Mucosa of stomach (tissue), 1 donor: ENCODE measurements at regions not wholly inside any gene's neighbourhood (a gene's known extent, or its start where the extent isn't known, plus 50 kb on each side); places are given as distances from the start of the nearest gene placed in this dataset.

Experiments used
- H3K27me3 ChIP-seq: one replicate; pipeline ENCODE4 v1.7.0; 2013; ENCODE audit warnings: mild to moderate bottlenecking, low read length; ENCODE audit not compliant: control insufficient read depth, insufficient read depth
- H3K36me3 ChIP-seq: one replicate; pipeline ENCODE4 v1.7.0; 2013; ENCODE audit warnings: low read length; ENCODE audit not compliant: control insufficient read depth, insufficient read depth
- H3K4me1 ChIP-seq: one replicate; pipeline ENCODE4 v1.7.0; 2013; ENCODE audit warnings: mild to moderate bottlenecking, low read length; ENCODE audit not compliant: control insufficient read depth, insufficient read depth
- H3K4me3 ChIP-seq: one replicate; pipeline ENCODE4 v1.7.0; 2013; ENCODE audit warnings: low read length
- H3K9ac ChIP-seq: one replicate; pipeline ENCODE4 v1.7.0; 2013; ENCODE audit warnings: mild to moderate bottlenecking, low read length, moderate library complexity
- H3K9me3 ChIP-seq: one replicate; pipeline ENCODE4 v1.7.0; 2013; ENCODE audit warnings: mild to moderate bottlenecking, low read length, moderate library complexity; ENCODE audit not compliant: control insufficient read depth
- donor health status: Pancreatic carcinoma.

DNA sequence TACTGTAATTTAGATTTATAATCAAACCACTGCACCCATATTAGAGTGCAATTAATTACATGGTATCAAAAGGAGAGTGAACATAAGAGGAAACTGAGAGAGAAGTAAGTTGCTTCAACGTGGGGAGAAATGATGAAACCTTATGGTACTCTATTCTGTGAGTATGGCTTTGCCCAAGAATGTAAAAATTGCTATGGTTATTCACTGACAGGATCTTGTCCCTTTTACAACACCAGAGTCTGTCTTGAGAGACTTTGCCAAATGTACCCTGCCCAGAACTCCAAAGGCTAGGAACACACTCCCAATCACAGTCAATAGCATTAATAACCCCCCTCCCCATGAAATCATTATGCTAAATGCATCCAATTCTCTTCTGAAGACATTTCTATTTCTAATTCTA, 974.8 kb upstream of the POU3F3 start:
- H3K4me3 ChIP-seq, result no peak overlapping the region
- H3K9me3 ChIP-seq, result no peaks in the 10 kb centered on the region
- H3K9ac ChIP-seq, result no peak overlapping the region
- no peaks in the 10 kb centered on the region for H3K4me1 ChIP-seq
- no peaks in the 10 kb centered on the region for H3K27me3 ChIP-seq
- no peaks in the 10 kb centered on the region for H3K36me3 ChIP-seq

DNA sequence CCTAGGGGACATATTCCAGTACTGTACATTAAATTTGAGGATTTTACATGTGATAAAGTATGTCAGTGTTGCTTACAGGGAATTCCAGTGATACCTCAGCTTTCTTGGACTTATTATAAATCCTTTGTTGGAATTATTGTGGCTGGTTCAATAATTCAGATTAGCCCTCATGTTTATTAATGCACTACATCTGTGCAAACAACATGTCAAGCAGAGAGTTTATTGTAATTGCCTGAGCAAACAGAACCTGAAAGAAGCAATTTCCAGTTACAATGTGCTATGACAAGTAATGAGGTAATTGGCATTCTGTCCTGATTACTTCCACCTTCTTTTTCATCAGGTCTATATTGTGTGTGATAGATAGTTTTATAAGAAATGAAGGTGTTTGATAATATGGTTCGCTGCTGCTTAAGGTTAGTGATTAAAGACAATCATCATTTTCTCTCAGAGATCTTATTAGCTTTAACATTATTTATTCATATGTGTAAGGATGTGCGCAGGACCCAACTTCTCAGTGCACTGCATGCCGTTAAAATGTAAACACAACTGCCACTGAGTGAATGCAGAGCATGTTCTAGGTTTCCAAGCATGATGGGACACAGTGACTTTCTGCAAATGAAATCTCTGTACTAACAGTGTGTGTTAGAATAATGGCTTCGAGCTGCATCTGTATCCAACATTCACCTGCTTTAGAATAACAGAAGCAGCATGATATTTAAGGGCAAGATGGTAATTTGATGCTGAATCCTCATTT, 973.7 kb upstream of the POU3F3 start:
- Histone ChIP-seq H3K27me3 (no peaks in the 10 kb centered on the region), H3K4me1 (no peaks in the 10 kb centered on the region), H3K9ac (no peak overlapping the region), H3K9me3 (no peaks in the 10 kb centered on the region), H3K36me3 (no peaks in the 10 kb centered on the region), H3K4me3 (no peak overlapping the region)

DNA sequence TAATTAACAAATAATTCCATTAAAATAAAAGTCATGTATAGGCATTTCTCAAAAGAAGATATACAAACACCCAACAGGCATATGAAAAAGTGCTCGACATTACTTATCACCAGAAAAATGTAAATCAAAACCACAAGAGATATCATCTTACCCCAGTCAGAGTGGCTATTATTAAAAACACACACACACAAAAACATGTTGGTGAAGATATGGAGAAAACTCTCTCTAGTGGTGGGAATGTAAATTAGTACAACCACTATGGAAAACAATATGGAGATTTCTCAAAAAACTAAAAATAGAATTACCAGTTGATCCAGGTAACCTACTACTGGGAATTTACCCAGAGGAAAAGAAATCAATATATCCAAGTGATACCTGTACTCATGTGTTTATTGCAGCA, 966.3 kb upstream of the POU3F3 start:
- no peak overlapping the region for H3K4me3 ChIP-seq
- no peaks in the 10 kb centered on the region for H3K9me3 ChIP-seq
- H3K9ac ChIP-seq, result no peak overlapping the region
- no peaks in the 10 kb centered on the region for H3K36me3 ChIP-seq
- no peaks in the 10 kb centered on the region for H3K4me1 ChIP-seq
- no peaks in the 10 kb centered on the region for H3K27me3 ChIP-seq

DNA sequence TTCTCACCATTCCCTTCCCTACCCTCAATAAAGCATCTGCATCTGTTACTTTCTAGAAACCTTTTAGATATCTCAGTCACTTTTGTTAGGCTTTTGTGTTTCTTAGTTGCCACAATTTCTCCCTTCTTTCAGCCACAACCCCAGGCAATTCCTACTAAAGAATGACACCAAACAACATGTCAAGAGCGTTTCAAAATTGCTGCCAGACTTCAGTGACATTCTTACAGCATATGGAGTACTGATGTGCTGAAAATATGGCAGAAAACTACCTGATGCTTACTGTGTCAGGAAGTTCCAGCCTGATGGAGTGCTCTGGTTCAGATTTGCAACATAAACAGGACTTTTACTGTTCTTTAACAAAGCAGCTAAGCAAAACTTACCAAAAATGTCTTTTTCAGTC, 957.7 kb upstream of the POU3F3 start:
- Histone ChIP-seq H3K27me3 (no peaks in the 10 kb centered on the region), H3K4me1 (no peaks in the 10 kb centered on the region), H3K36me3 (no peaks in the 10 kb centered on the region), H3K9me3 (no peaks in the 10 kb centered on the region), H3K4me3 (no peak overlapping the region), H3K9ac (no peak overlapping the region)

DNA sequence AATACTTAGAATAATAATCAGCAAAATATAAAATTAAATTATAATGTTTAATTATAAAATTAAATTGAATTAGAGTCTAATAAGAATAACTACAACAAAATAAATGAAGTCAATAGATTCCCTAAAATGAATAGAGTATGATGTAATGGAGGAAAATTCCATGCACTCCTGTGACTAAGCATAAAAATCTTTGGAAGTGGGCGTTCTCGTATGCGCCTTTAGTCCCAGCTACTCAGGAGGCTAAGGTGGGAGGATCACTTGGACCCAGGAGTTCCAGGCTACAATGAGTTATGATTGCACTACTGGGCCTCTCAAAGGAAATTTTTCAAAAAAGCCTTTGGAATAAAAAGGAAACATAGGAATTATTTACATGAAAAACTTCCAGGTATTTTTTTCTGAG, 955.4 kb upstream of the POU3F3 start:
- Histone ChIP-seq H3K9ac (no peak overlapping the region), H3K9me3 (no peaks in the 10 kb centered on the region), H3K36me3 (no peaks in the 10 kb centered on the region), H3K4me3 (no peak overlapping the region), H3K27me3 (no peaks in the 10 kb centered on the region), H3K4me1 (no peaks in the 10 kb centered on the region)

DNA sequence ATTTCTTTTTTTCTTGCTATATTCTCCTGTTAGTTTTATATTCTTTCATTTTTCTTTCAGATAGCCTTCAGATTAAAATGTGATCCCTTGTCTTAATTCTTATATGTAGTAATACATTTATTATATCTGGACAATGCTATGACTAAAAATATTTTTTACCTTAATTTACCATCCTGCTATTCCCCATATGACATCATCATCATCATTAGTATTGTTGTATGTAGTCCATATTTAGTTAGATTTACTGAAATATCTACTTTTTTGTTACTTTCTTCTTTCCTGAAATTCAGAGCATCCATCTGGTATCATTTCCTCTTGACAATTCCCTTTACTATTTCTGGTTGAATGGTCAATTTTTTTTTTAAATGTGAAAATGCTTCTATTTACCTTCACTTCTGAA, 951.6 kb upstream of the POU3F3 start:
- Histone ChIP-seq H3K27me3 (no peaks in the 10 kb centered on the region), H3K9me3 (no peaks in the 10 kb centered on the region), H3K36me3 (no peaks in the 10 kb centered on the region), H3K4me1 (no peaks in the 10 kb centered on the region), H3K4me3 (no peak overlapping the region), H3K9ac (no peak overlapping the region)

DNA sequence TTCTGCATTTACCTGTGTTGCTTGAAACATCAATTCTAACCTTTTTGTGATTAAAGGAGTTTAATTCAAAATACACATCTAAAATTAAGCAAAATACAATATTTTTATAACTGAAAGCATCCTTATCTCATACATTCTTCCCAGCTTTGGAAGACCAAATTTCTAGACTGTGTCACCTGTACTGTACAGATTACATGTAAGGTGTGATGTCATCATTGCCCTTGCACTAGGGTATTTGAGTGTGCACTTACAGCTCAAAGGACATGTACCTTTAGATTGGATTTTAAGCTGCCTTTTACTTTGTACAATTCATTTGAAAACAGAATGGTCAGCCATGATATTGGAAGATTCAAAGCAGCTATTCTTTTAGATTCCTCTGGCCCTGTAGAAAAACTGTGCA, 932.8 kb upstream of the POU3F3 start:
- Histone ChIP-seq H3K9ac (no peak overlapping the region), H3K36me3 (no peaks in the 10 kb centered on the region), H3K9me3 (no peaks in the 10 kb centered on the region), H3K4me1 (no peaks in the 10 kb centered on the region), H3K4me3 (no peak overlapping the region), H3K27me3 (no peaks in the 10 kb centered on the region)

DNA sequence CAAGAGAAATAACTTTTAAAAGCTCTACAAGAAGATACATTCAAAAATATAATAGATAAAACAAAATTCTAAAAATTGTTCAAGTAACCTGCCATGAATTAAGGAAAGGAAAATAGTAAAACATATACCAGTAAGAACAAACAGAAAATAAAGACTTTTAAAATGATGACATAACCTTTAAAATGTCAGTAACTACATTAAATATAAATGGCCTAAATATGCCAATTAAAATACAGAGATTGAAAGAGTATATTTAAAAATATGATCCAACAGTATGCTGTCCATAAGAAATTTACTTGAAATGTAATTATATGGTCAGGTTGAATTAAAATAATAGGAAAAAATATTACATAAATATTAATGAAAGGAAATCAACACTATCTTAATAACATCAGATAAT, 911.7 kb upstream of the POU3F3 start:
- Histone ChIP-seq H3K36me3 (no peaks in the 10 kb centered on the region), H3K27me3 (no peaks in the 10 kb centered on the region), H3K9me3 (no peaks in the 10 kb centered on the region), H3K4me1 (no peaks in the 10 kb centered on the region), H3K9ac (no peak overlapping the region), H3K4me3 (no peak overlapping the region)

DNA sequence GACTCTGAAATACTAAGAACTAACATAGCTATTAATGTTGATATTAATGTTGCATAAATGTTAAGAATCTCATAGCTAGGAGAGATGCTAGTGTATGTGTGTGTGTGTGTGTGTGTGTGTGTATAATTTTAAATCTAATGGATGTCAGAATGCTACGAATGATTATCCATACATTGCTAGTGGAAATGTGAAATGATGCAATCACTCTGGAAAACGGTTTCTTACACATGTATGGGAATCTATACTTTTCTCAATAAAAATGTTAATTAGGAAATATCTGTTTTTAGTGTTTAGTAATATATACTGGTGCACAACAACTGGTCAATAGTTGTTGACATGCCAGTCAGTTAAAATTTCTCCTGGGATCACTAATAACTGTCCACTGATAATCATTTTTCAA, 908.8 kb upstream of the POU3F3 start:
- H3K9ac ChIP-seq, result no peak overlapping the region
- no peaks in the 10 kb centered on the region for H3K36me3 ChIP-seq
- no peak overlapping the region for H3K4me3 ChIP-seq
- no peaks in the 10 kb centered on the region for H3K4me1 ChIP-seq
- H3K9me3 ChIP-seq, result no peaks in the 10 kb centered on the region
- H3K27me3 ChIP-seq, result no peaks in the 10 kb centered on the region

DNA sequence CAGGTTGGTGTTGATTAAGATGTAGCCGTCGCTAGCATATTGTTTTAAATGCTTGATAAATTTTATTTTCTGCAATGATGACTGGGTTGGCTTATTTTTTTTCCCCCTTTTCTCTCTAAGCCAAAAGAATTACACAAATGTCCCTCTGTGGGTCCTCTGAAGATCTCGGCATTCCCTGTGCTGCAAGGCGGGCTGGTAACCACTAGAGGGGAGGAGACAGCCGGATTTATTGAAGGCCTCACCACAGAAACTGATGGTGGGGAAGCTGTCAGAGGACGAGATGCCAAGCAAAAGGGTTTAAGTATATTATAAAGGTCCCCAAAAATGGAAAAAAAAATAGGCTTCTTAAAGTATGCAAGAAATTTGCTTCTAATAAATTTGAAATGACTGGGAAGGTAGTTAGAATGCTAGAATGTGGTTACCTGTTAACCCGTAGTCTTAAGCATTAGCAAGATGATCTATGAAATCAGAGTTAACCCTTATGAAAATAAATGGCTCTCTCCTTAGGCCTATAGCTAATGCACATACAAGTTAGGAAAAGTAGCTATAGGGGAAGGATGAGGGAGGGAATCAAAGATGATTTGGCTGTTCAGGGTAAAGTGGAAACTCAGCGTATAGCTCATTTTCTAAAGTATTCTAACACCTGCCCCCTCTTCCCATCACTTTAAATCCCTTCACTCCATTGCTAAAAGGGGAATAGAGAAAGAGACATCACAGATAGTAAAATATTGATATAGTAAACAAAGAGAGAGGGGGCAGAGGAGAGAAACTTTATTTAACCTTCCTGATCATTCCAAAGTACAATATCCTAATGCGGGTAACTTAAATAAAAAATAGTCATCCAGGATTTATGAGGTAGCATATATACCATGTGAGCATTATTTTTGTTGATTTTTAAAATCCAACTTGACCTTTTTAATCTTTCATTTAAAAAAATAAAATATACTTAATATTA, 894.5 kb upstream of the POU3F3 start:
- Histone ChIP-seq H3K36me3 (no peaks in the 10 kb centered on the region), H3K4me3 (no peak overlapping the region), H3K9me3 (no peaks in the 10 kb centered on the region), H3K9ac (no peak overlapping the region), H3K27me3 (no peaks in the 10 kb centered on the region), H3K4me1 (no peaks in the 10 kb centered on the region)

DNA sequence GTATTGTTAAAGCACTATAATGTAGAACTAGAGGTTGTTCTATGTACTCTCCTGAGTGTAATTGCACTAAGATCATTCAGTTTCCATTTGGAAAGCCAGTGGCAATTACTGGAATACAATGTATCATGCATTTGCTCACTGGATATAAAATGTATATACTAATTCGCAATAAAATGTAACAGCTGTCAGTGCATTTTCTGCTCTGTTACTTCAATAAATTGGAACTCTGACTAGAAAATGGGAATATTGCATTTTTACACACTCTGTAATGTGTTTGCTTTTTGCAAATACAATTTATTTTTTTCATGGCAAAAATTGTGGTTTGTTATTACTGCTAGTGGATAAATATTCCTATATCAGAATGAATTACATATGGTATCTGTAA, 893.8 kb upstream of the POU3F3 start:
- Histone ChIP-seq H3K4me1 (no peaks in the 10 kb centered on the region), H3K9me3 (no peaks in the 10 kb centered on the region), H3K27me3 (no peaks in the 10 kb centered on the region), H3K4me3 (no peak overlapping the region), H3K36me3 (no peaks in the 10 kb centered on the region), H3K9ac (no peak overlapping the region)

DNA sequence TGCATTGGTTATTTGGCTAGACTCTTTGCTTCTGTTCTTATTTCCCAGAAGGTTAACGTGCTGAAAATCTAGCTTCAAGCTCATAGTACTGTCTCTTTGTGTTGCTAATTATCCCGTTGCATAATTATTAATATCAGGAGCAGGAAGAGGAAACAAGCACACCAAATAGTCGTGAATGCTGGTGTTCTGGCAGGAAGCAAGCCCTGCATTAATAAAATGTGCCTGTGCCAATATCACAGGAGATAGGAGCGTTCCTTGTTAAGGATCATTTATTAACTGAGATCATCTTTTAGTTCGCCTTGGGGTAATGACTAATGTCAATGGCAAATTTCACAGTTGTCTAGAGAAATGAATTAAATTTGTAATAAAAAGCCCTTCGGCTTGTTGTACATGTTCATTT, 893.0 kb upstream of the POU3F3 start:
- Histone ChIP-seq H3K27me3 (no peaks in the 10 kb centered on the region), H3K9ac (no peak overlapping the region), H3K36me3 (no peaks in the 10 kb centered on the region), H3K9me3 (no peaks in the 10 kb centered on the region), H3K4me3 (no peak overlapping the region), H3K4me1 (no peaks in the 10 kb centered on the region)
